HG03575 (cell line): ENCODE measurements at regions not wholly inside any gene's neighbourhood (a gene's known extent, or its start where the extent isn't known, plus 50 kb on each side); places are given as distances from the start of the nearest gene placed in this dataset.
"Not testable (repeated sequence)": the region's sequence is repeated elsewhere in the genome, so short reads cannot be mapped to it uniquely, and the experiment has no call there.

Source experiments
- ATAC-seq: cut with Tn5 transposase; IDR thresholded peaks from one replicate; pipeline ENCODE4 v1.9.1; 2021; ENCODE audit not compliant: unreplicated experiment, insufficient number of reproducible peaks, low FRiP score; ENCODE audit errors: extremely low read depth

- ATAC-seq: no peak
These were observed 232.7 kb upstream of the MOCS1 start for GRCh38 chr6:40166963-40167362.

DNA sequence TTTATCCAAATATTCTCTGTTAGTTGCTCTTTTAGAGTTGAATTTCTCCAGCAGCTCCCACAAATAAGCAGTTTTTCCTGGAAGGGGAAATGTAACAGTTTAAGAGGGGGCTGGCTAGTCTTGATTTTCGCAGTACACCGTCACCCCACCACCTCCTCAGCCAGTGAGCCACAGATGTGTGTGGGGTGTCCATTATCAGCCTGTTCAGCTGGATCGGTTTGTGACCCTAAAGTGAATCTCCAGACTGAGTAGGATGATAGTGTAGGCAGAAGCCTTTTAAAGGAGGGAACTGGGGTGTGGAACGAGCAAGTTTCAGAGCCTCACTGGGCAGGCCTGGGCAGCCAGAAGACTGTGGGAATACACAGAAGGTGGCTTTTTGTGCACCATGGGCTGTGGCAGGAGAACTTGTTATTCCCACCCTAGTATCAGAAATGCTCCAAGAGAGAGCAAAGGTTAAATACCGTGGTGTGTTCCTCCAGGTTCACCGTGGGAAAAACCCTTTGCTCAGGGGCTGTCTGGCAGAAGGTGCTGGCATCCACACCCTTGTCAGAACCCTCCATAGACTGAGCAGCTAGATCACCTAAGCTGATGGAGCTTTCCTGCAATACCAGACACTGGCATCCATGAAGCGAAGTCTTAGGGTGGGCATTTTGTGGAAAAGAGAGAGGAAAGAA, 230.9 kb upstream of the MOCS1 start:
- no peak for ATAC-seq

- ATAC-seq: no peak
These were observed 230.1 kb upstream of the MOCS1 start for GRCh38 chr6:40164345-40164755.

GRCh38 chr6:40163924-40164323, 229.7 kb upstream of the MOCS1 start:
- ATAC-seq: no peak

- no peak for ATAC-seq
These were observed 227.8 kb upstream of the MOCS1 start for GRCh38 chr6:40162074-40162473.

- no peak for ATAC-seq
These were observed 226.6 kb upstream of the MOCS1 start for GRCh38 chr6:40160826-40161225.

- ATAC-seq: no peak
These were observed 225.6 kb upstream of the MOCS1 start for GRCh38 chr6:40159865-40160264.

GRCh38 chr6:40152701-40153436, 218.6 kb upstream of the MOCS1 start:
- ATAC-seq: no peak

GRCh38 chr6:40152196-40152595, 217.9 kb upstream of the MOCS1 start:
- no peak for ATAC-seq

DNA sequence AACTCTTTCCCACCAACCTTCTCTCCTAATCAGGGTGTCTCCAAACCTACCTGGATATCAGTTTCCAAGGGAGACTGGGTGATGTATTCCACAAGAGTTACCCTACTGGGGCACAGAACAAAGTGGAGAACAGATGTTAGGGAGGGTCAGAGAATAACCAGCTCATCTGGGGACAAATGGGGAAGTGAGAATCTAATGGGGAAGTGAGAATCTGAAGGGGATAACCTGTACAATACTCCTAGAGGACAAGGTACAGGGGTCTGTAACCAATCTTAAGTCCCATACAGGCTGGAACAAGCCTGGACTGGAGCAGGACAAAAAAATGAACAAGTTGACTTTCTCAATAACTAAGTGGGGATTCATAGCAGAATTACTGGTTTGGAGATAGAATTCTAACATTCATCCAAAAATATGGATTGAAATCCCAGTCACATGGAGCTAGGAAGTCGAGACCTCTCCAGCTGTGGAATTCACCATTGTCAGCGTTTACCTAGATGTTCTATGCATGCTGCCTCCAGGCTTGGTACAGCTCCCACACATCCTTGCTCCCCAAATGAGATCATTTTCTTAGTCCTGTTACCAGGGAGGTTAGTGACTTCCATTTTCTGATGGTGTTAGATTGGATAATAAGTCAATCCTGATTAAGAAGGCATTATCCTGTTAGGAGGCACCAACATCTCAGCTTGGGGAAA, 214.8 kb upstream of the MOCS1 start:
- peak; percentile 94 for ATAC-seq

GRCh38 chr6:40146902-40147301, 212.6 kb upstream of the MOCS1 start:
- no peak for ATAC-seq

DNA sequence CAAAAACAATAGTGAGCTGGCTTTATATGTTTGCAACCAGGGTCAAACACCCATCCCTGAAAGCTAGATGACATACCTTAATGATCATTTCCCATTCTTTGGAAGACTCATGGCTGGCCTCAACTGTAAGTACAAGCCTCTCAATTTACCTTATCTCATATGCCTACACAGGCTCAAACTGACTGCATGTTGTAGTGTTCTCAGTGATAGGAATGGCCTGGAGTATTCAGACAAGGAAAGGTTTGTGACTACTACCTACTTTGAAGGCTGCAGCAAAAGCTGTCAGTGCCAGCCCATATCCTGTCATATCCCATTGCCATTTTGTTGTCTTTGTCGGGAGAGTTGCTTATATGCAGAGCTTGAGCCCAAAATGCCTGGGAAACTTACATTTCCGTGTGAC, 205.2 kb upstream of the MOCS1 start:
- no peak for ATAC-seq

DNA sequence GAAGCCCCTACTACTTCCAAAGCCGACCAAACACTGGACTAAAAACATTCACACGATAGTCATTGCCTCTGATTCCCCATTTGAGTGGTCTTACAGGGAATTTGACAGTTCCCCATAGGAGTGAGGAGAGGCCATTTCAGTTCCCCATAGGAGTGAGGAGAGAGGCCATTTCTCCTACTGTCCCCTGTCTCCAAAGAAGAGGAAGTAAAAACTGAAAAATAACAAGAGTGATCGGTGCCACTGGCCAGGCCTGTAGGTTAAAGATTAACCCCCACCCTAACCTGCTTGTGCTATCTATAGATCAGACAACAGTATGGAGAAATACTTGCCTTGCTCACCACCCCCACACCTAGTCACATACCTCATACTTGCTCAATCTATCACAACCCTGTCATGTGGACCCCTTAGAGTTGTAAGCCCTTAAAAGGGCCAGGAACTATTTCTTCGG, 204.0 kb upstream of the MOCS1 start:
- no peak for ATAC-seq

DNA sequence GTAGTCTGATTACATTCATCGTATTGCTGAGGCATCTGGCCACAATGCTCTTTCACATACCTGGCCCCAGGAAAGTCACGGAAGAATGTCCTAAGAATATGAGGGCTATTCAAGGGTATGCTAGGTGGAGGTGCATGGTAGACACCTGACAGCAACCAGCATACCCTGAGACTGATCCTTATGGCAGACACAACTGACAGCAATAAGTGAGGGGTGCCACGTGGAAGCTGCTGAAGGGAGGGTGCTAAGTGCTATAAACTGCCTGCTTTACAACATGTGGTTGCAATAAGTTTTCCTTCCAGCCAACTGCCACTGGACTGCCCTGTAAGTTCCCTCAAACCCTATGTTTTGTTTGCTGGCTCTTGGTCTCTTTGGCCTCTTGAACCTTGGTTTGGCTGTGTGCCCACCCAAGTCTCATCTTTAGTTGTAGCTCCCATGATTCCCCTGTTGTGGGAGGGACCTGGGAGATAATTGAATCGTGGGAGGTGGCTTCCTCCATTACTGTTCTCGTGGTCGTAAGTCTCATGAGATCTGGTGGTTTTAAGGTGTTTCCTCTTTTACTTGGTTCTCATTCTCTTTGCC, 201.3 kb upstream of the MOCS1 start:
- ATAC-seq: no peak

DNA sequence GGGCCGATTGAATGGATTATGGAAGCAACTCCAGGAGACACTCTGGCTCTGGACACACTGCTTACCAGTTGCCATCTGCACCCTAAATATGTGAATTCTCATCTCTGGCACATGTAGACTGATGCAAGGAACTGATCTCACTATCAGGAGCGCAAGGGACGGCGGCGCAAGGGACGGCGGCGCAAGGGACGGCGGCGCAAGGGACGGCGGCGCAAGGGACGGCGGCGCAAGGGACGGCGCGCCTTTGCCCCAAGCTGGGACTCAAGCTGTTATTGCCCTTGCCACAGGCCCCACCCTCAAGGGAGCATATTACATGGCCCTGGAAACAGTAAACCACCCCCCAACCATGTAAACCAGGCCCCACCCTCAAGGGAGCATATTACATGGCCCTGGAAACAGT, 199.7 kb upstream of the MOCS1 start:
- not testable (repeated sequence) for ATAC-seq

- no peak for ATAC-seq
These were observed 197.4 kb upstream of the MOCS1 start for GRCh38 chr6:40131675-40132074.

DNA sequence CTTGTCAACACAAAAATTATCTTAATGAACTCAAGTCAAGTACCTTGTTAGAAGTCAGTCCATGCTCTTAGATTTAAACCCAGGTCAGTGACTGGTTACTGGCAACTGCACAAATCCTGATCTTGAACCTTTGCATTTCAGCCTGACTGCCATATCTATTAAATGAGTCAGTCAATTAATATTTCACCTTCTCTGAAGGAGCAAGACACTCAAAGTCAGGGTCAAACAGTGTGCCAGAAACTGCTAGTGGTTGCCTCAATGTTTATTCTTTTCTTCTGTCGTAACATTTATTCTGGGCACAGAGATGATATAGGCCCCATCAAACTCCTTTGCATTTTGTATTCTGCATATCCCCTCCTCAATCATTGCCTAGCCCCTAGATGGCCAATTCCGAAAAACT, 193.9 kb upstream of the MOCS1 start:
- ATAC-seq: no peak

DNA sequence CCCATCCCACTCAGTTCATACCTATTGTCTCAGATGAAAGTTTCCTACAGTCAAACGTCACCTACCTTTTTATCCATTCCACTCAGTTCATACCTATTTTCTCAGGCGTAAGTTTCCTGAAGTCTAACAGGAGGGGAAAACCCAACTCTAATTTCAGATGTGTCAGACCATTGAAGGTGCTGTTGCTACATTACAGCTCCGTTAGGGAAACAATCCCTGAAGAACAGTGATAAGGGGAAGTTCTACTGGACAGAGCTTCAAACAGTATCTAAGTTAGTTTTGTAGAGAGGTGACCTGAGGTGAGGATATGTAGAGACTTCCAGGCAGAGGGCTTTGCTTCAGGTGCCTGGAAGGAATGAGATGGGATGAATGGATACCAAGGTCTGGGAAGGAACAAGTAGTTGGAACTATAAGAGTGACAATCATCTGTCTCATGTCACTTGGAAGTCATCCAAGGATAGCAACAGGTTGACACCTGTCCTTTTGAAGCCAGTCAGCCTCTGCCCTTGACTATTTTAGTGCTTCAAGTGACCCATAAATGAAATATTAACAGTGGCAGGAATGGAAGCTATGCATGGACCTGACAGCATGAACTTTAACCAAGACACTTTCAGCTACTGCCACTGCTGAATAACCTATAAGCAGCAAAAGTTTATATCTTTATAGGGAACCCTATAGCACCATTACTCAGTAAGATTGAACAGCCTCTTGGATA, 191.6 kb upstream of the MOCS1 start:
- ATAC-seq: no peak

GRCh38 chr6:40124924-40125323, 190.7 kb upstream of the MOCS1 start:
- ATAC-seq: no peak
